ENCODE measurements at regions not wholly inside any gene's neighbourhood (a gene's known extent, or its start where the extent isn't known, plus 50 kb on each side); places are given as distances from the start of the nearest gene placed in this dataset.

- no peaks in the 10 kb centered on the region for H3K4me1 ChIP-seq
- intact Hi-C loops (cut with DNase I): no loop called here
- 64 to 80% methylated on average over 2 of the region's 2 CpGs for WGBS, 2 donors
Measured at GRCh38 chr13:59269476-59269875, 894.3 kb downstream of the DIAPH3 start.

GRCh38 chr13:59270327-59270726 is 893.4 kb downstream of the DIAPH3 start:
- Histone ChIP-seq H3K27ac (no peak overlapping the region), H3K9me3 (no peaks in the 10 kb centered on the region), H3K36me3 (no peaks in the 10 kb centered on the region), H3K27me3 (no peaks in the 10 kb centered on the region), H3K4me3 (no peak overlapping the region), H3K4me1 (no peaks in the 10 kb centered on the region)
- DNase-seq: no peak
- intact Hi-C loops (cut with DNase I): no loop called here
- TF ChIP-seq CTCF (IDR thresholded peaks at IDR 0.05) (no peak), POLR2AphosphoS5 (IDR thresholded peaks at IDR 0.05) (no peak), EP300 (IDR thresholded peaks at IDR 0.05) (no peak), POLR2A (IDR thresholded peaks at IDR 0.05) (no peak)

More at GRCh38 chr13:59269476-59269875, 894.3 kb downstream of the DIAPH3 start:
- no peak overlapping the region for H3K4me3 ChIP-seq
- DNase-seq: no peak
- TF ChIP-seq POLR2AphosphoS5 (IDR thresholded peaks at IDR 0.05): no peak
- TF ChIP-seq POLR2A (IDR thresholded peaks at IDR 0.05): no peak
- no peak for TF ChIP-seq EP300 (IDR thresholded peaks at IDR 0.05)
- no peak for TF ChIP-seq CTCF (IDR thresholded peaks at IDR 0.05)
- H3K9me3 ChIP-seq: no peaks in the 10 kb centered on the region
- no peaks in the 10 kb centered on the region for H3K36me3 ChIP-seq
- H3K27me3 ChIP-seq: no peaks in the 10 kb centered on the region
- no peak overlapping the region for H3K27ac ChIP-seq

- Histone ChIP-seq H3K27ac (no peak overlapping the region), H3K4me3 (no peak overlapping the region), H3K9me3 (no peaks in the 10 kb centered on the region), H3K36me3 (no peaks in the 10 kb centered on the region), H3K4me1 (no peaks in the 10 kb centered on the region), H3K27me3 (no peaks in the 10 kb centered on the region)
- intact Hi-C loops (cut with DNase I): no loop called here
- no peak for TF ChIP-seq EP300 (IDR thresholded peaks at IDR 0.05)
- TF ChIP-seq POLR2A (IDR thresholded peaks at IDR 0.05): no peak
- no peak for DNase-seq
- WGBS, 2 donors: 10 to 40% methylated on average over 1 of the region's 1 CpG
Measured at GRCh38 chr13:59274958-59275727, 888.6 kb downstream of the DIAPH3 start.

GRCh38 chr13:59276436-59276835 is 887.3 kb downstream of the DIAPH3 start:
- intact Hi-C loops (cut with DNase I): no loop called here
- no peaks in the 10 kb centered on the region for H3K27me3 ChIP-seq
- DNase-seq: no peak

GRCh38 chr13:59277106-59277505 is 886.6 kb downstream of the DIAPH3 start:
- Histone ChIP-seq H3K36me3 (no peaks in the 10 kb centered on the region), H3K27ac (no peak overlapping the region), H3K9me3 (no peaks in the 10 kb centered on the region), H3K4me1 (no peaks in the 10 kb centered on the region), H3K4me3 (no peak overlapping the region), H3K27me3 (no peaks in the 10 kb centered on the region)
- TF ChIP-seq POLR2A (IDR thresholded peaks at IDR 0.05): no peak
- no peak for TF ChIP-seq CTCF (IDR thresholded peaks at IDR 0.05)
- TF ChIP-seq EP300 (IDR thresholded peaks at IDR 0.05): no peak
- no peak for TF ChIP-seq POLR2AphosphoS5 (IDR thresholded peaks at IDR 0.05)
- no peak for DNase-seq
- intact Hi-C loops (cut with DNase I): no loop called here

More at GRCh38 chr13:59276436-59276835, 887.3 kb downstream of the DIAPH3 start:
- no peak overlapping the region for H3K4me3 ChIP-seq
- no peaks in the 10 kb centered on the region for H3K9me3 ChIP-seq
- no peak overlapping the region for H3K27ac ChIP-seq
- no peaks in the 10 kb centered on the region for H3K36me3 ChIP-seq
- no peaks in the 10 kb centered on the region for H3K4me1 ChIP-seq
- TF ChIP-seq EP300 (IDR thresholded peaks at IDR 0.05): no peak
- no peak for TF ChIP-seq POLR2AphosphoS5 (IDR thresholded peaks at IDR 0.05)
- no peak for TF ChIP-seq CTCF (IDR thresholded peaks at IDR 0.05)
- no peak for TF ChIP-seq POLR2A (IDR thresholded peaks at IDR 0.05)

Measured in sigmoid colon (tissue), 6 donors.